SIG-M5 treated with dmso at 0.1 percent for 504 hours (cell line): ENCODE measurements at regions not wholly inside any gene's neighbourhood (a gene's known extent, or its start where the extent isn't known, plus 50 kb on each side); places are given as distances from the start of the nearest gene placed in this dataset.
"Not testable (repeated sequence)": the region's sequence is repeated elsewhere in the genome, so short reads cannot be mapped to it uniquely, and the experiment has no call there.

Source experiments
- DNase-seq: peaks from one replicate; lab custom pipeline; 2025; ENCODE audit not compliant: unreplicated experiment; lab: John Stamatoyannopoulos, UW

GRCh38 chr17:65312718-65313377 lies 175.7 kb downstream of the RGS9 start:
- no peak for DNase-seq

- no peak for DNase-seq
These were observed 174.1 kb downstream of the RGS9 start for GRCh38 chr17:65311261-65311660.

GRCh38 chr17:65307961-65308316 lies 170.8 kb downstream of the RGS9 start:
- DNase-seq: no peak

- DNase-seq: no peak
These were observed 170.2 kb downstream of the RGS9 start for GRCh38 chr17:65307081-65307960.

GRCh38 chr17:65305778-65306177 lies 168.6 kb downstream of the RGS9 start:
- no peak for DNase-seq

- no peak for DNase-seq
These were observed 167.9 kb downstream of the RGS9 start for GRCh38 chr17:65305116-65305515.

GRCh38 chr17:65301882-65302281 lies 164.7 kb downstream of the RGS9 start:
- not testable (repeated sequence) for DNase-seq

GRCh38 chr17:65301184-65301583 lies 164.0 kb downstream of the RGS9 start:
- DNase-seq: no peak

GRCh38 chr17:65297916-65298315 lies 160.7 kb downstream of the RGS9 start:
- no peak for DNase-seq

GRCh38 chr17:65297384-65297783 lies 160.2 kb downstream of the RGS9 start:
- no peak for DNase-seq

- peak; percentile 82 for DNase-seq
These were observed 157.1 kb downstream of the RGS9 start for GRCh38 chr17:65294181-65294719.

- no peak for DNase-seq
These were observed 156.5 kb downstream of the RGS9 start for GRCh38 chr17:65293584-65294180.

GRCh38 chr17:65292430-65292829 lies 155.3 kb downstream of the RGS9 start:
- no peak for DNase-seq

- not testable (repeated sequence) for DNase-seq
These were observed 154.1 kb downstream of the RGS9 start for GRCh38 chr17:65291301-65291700.

GRCh38 chr17:65290616-65291015 lies 153.4 kb downstream of the RGS9 start:
- DNase-seq: no peak

GRCh38 chr17:65290056-65290455 lies 152.9 kb downstream of the RGS9 start:
- no peak for DNase-seq

- DNase-seq: no peak
These were observed 149.9 kb downstream of the RGS9 start for GRCh38 chr17:65287040-65287439.

- no peak for DNase-seq
These were observed 146.5 kb downstream of the RGS9 start for GRCh38 chr17:65283704-65284103.

- DNase-seq: no peak
These were observed 142.3 kb downstream of the RGS9 start for GRCh38 chr17:65279456-65279855.

- DNase-seq: no peak
These were observed 141.6 kb downstream of the RGS9 start for GRCh38 chr17:65278820-65279184.

GRCh38 chr17:65278050-65278819 lies 141.1 kb downstream of the RGS9 start:
- DNase-seq: peak; percentile 62
